ENCODE measurements at regions not wholly inside any gene's neighbourhood (a gene's known extent, or its start where the extent isn't known, plus 50 kb on each side); places are given as distances from the start of the nearest gene placed in this dataset.

DNA sequence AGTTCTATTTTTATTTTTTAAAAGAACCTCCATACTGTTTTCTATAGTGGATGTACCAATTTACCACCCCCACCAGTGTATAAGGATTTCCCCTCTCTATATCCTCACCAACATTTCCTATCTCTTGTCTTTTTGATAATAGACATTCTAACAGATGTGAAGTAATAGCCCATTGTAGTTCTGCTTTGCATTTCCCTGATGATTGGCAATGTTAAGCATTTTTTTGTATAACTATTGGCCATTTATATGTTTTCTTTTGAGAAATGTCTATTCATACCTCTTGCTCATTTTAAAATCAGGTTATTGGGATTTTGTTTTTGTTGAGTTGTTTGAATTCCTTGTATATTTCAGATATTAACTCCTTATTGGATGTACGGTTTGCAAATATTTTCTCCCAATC, 251.1 kb upstream of the HTR2C start:
- DNase-seq (ENCODE audit: extremely low spot score, insufficient read length, low read depth) (no peak), FAIRE-seq (no peak)

DNA sequence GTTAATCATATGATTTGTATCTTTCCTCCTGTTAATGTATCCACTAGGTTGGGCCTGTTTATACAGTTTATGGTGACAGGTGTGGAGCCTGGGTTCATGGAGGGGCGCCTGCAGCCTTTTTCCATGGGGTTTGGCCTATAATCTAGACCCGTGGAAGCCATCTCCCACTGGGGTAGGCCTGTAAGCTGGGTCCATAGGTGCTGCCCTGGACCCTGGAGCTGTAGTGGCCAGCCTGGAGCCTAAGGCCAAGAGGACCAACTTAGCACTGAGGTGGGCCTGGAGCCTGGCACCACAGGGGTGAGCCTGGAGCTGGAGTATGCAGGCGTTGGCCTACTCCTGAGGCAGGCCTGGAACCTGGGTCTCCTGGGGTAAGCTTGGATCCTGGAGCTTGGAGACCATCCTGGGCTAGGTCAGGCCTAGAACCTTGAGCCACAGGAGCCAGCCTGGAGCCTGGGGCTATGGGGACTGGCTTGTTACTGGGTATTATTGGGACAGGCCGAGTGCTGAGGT, 249.4 kb upstream of the HTR2C start:
- FAIRE-seq (no peak), DNase-seq (ENCODE audit: extremely low spot score, insufficient read length, low read depth) (no peak)

- DNase-seq (ENCODE audit: extremely low spot score, insufficient read length, low read depth) (no peak), FAIRE-seq (no peak)
Measured at GRCh38 chrX:114338870-114339269, 245.0 kb upstream of the HTR2C start.

DNA sequence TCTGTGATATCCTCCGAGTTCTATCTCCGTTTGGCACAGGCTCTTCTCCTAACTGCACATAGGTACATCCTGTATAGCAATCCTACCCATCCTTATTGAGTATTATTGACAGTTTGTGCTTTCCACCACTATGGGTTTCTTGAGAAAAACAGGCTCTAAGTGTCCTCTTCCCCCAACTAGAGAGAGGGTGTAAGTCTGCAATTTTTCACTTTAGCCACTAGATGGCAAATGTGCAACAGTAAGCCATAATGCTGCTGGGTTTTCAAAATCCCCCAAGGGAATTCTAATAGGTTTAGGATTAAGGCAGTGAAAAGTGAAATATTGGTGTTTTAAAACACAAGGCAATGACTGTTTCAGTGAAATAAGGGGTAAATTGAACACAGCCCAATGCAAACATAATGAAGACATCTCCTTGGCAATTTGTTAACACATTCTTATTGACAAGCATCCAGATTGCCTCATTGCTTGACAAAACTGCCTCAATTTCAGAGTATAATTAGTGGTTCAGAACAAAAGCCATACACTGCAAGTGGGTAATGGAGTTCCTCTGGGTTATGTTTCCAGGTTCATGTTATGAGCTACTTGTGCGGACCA, 239.0 kb upstream of the HTR2C start:
- no peak for DNase-seq (ENCODE audit: extremely low spot score, insufficient read length, low read depth)
- FAIRE-seq, result peak; percentile 18

DNA sequence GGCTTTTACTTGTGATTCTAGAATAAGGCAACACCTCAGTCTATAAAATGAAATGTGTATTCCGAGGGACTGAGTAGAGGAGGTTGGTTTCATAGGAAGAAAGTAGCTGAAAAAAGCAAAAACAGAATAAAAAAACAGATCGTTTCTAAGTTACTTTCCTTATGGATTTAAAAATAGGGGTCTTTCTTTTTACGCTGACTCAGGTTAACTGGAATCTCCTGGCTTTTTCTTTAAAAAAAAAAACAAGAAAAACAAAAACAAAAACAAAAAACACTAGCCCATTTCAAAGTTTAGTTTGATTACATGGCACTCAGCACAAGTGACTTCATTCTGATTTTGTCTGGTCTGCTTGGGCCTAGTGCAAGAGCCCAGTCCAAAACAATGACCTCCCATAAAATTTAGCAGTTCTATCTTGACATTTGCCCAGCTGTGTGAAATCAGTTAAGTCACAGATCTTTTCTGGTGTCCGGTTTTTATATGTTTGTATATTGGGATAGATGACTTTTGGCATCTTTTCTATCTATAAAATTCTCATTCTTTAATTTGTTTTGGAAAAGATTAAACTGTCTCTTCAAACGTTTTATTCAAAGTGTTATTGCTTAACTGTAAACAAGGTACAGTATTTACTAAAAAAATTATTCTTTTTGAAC, 222.7 kb upstream of the HTR2C start:
- no peak for DNase-seq (ENCODE audit: extremely low spot score, insufficient read length, low read depth)
- no peak for FAIRE-seq

- no peak for FAIRE-seq
Measured at GRCh38 chrX:114363346-114363745, 220.5 kb upstream of the HTR2C start.

DNA sequence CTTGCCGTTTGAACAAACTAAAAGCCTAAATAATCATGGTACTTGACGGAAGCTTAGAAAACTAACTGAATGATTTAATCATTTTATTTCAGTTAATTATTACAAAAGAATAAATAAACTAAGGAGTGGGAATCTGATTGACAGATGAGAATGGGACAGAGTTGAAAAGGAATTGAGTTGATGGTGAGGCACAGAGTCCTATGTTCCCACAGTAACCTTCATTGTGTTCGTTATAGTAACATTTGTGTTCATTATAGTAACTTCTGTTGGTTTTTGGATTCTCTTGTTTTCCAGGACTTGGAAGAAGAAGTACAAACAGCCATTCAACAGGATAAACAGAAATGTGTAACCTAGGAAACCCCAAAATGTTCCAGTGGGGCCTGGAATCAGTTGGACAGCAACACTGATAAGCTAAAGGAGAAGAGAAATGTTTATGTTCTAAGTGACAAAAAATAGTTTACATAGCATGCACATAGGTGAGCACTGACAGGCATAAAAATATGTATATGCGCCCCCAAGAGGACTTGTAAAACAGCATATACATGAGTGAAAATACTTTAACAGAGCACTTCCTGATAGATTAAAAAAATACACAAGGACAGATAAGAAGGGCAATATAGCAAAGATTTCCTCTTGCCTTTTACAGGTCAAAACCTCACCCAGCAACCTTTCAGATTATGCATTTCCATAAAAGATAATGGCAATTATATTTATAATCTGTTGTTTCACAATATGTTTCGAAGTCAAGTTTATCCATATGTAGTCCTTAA, 218.6 kb upstream of the HTR2C start:
- FAIRE-seq (no peak), DNase-seq (ENCODE audit: extremely low spot score, insufficient read length, low read depth) (no peak)

More at GRCh38 chrX:114363346-114363745, 220.5 kb upstream of the HTR2C start:
- no peak for DNase-seq (ENCODE audit: extremely low spot score, insufficient read length, low read depth)

DNA sequence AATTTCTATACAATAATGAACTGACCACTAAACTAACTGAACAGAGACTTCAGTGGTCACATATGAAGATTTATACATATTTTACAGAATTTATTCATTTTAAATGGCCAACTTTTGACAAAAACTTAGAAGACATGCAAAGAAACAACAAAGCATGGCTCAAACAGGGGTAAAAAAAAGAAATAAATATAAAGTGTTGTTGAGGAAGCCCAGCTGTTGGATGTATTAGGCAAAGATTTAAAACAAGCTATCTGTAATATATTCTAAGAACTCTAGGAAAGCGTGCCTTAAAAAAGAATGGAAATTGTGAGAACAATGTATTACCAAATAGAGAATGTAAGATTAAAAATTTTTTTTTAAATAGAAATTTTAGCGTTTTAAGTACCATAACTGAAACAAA, 210.9 kb upstream of the HTR2C start:
- FAIRE-seq, result no peak

DNA sequence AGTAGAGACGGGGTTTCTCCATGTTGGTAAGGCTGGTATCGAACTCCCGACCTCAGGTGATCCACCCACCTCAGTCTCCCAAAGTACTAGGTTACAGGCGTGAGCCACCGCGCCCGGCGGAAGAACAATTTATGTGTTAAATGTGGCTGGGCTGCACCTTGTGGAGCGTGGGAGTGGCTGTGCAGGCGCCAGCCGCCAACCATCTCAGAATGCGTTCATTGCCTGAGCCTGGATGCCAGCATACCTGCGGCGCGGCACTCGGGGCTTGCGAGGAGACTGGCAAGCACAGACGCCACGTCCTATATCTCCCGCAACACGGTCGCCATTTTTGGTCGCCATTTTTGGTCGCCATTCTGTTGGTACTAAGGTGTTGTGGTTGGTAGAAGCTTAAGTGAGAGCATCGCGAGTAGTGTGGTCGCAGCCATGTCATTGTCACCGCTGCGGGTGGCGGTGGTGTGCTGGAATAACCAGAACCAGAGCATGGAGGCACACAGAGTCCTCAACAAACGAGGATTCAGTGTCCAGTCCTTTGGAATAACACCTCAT, 193.6 kb upstream of the HTR2C start:
- DNase-seq (ENCODE audit: extremely low spot score, insufficient read length, low read depth) (no peak), FAIRE-seq (no peak)

More for the DNA sequence above, 210.9 kb upstream of the HTR2C start:
- no peak for DNase-seq (ENCODE audit: extremely low spot score, insufficient read length, low read depth)

Data from GM18507 (cell line).